ENCODE measurements at regions not wholly inside any gene's neighbourhood (a gene's known extent, or its start where the extent isn't known, plus 50 kb on each side); places are given as distances from the start of the nearest gene placed in this dataset.

DNA sequence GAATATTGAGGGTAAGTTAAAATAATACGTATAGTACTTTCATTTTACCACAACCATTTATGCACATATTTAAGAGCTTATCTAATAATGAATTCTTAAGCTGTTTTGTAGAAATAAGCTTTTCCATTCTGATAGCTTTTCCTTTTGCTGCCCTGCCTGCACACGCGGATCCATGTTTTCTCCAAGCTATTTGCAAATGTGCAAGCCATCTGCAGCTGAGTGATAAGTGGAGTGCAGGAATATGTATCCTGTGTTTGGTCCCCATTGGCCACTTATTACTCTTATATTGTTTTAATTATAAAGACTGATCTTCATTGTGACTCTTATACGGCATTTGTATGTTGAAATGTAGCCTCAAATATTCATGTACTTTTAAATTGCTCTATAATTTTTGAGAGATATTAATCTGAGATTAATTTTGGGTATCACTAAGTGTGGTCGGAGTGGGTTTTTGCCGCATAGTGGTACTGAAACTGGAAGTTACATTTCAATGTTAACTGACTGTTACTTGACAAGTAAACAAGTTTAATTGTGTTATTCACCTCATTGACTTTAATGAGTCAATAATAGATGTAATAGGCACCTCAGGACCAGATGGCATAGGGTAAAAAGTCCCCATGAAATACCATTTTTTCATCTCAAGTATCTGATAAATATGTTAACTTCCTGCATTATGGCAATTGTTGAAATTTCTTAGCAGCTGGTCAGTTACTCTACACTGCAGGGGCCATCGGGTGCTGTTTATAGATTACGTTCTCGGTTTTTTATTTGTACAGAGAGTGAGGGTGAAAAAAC is 1567.4 kb downstream of the EFNB2 start:
- TF ChIP-seq, protein P1, sequence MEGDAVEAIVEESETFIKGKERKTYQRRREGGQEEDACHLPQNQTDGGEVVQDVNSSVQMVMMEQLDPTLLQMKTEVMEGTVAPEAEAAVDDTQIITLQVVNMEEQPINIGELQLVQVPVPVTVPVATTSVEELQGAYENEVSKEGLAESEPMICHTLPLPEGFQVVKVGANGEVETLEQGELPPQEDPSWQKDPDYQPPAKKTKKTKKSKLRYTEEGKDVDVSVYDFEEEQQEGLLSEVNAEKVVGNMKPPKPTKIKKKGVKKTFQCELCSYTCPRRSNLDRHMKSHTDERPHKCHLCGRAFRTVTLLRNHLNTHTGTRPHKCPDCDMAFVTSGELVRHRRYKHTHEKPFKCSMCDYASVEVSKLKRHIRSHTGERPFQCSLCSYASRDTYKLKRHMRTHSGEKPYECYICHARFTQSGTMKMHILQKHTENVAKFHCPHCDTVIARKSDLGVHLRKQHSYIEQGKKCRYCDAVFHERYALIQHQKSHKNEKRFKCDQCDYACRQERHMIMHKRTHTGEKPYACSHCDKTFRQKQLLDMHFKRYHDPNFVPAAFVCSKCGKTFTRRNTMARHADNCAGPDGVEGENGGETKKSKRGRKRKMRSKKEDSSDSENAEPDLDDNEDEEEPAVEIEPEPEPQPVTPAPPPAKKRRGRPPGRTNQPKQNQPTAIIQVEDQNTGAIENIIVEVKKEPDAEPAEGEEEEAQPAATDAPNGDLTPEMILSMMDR (IDR thresholded peaks at IDR 0.05; ENCODE audit: low read depth, low read length): no peak
- no peak for TF ChIP-seq EZH2phosphoT487 (IDR thresholded peaks at IDR 0.05; ENCODE audit: low read depth)

Data from OCI-LY3 (cell line).